Esophagus muscularis mucosa (tissue), 4 donors: ENCODE measurements at regions not wholly inside any gene's neighbourhood (a gene's known extent, or its start where the extent isn't known, plus 50 kb on each side); places are given as distances from the start of the nearest gene placed in this dataset.

Experiments used
- DNase-seq: peaks from one replicate; pipeline ENCODE4 v3.0.0-alpha.2; 2017; ENCODE audit errors: extremely low spot score
- H3K27ac ChIP-seq, 4 donors: fragments of 200-600 bp; sonication (generic); replicated peaks in 1 of 4; 1 replicate in 3 of 4; 2 replicates in 1 of 4; pipeline ENCODE4 v1.5.1; 2016 to 2019; ENCODE audit warnings: mild to moderate bottlenecking in 1 of 4
- H3K27me3 ChIP-seq, 4 donors: fragments of 200-600 bp; sonication (generic); one replicate each; pipeline versions ENCODE4 v1.5.1 to v1.6.0; 2016 to 2019
- H3K36me3 ChIP-seq, 4 donors: fragments of 200-600 bp; sonication (generic); one replicate each; pipeline ENCODE4 v1.5.1; 2016 to 2019
- H3K4me1 ChIP-seq, 4 donors: fragments of 200-600 bp; sonication (generic); one replicate each; pipeline ENCODE4 v1.5.1; 2016 to 2019
- H3K4me3 ChIP-seq, 4 donors: fragments of 200-600 bp; sonication (generic); 1 replicate in 2 of 4; 2 replicates in 2 of 4; pipeline ENCODE4 v1.5.1; 2016 to 2019; ENCODE audit warnings: mild to moderate bottlenecking in 4 of 4, moderate library complexity in 1 of 4
- H3K9me3 ChIP-seq, 4 donors: fragments of 200-600 bp; sonication (generic); 1 replicate in 3 of 4; 2 replicates in 1 of 4; pipeline ENCODE4 v1.5.1; 2016 to 2019
- CTCF ChIP-seq, 3 experiments: fragments of 200-600 bp in 2 of 3; fragments of 450-650 bp in 1 of 3; sonication (generic) in 2 of 3; IDR thresholded peaks; one replicate each; pipeline ENCODE4 v1.5.1; 2017 to 2019; ENCODE audit warnings: antibody characterized with exemption in 3 of 3, mild to moderate bottlenecking in 2 of 3, moderate library complexity in 1 of 3
- EP300 ChIP-seq: sonication (generic); formaldehyde crosslinking; IDR thresholded peaks from one replicate; pipeline ENCODE4 v1.6.1; 2017; ENCODE audit warnings: antibody characterized with exemption
- POLR2A ChIP-seq: fragments of 450-650 bp; IDR thresholded peaks from one replicate; pipeline ENCODE4 v1.6.1; 2017; ENCODE audit warnings: antibody characterized with exemption, moderate library complexity, mild to moderate bottlenecking, low read depth
- POLR2AphosphoS5 ChIP-seq, 2 donors: sonication (generic); formaldehyde crosslinking; IDR thresholded peaks; one replicate each; pipeline ENCODE4 v1.6.1; 2017; ENCODE audit warnings: antibody characterized with exemption in 2 of 2
- WGBS: methylation state at CpG from one replicate; pipeline ENCODE4 v1.1.5; 2018; 5-methylcytosine and 5-hydroxymethylcytosine counted together
- intact Hi-C: fragments of 100-400 bp; cut with DNase I; formaldehyde crosslinking; loops from one replicate; pipeline ENCODE4 v1.15.1; 2023

GRCh38 chr4:136186650-136187049 lies 1345.6 kb downstream of the PCDH18 start:
- no peaks in the 10 kb centered on the region for H3K27me3 ChIP-seq
- no peak for TF ChIP-seq CTCF (IDR thresholded peaks at IDR 0.05)
- no peak for TF ChIP-seq POLR2A
- no peak for TF ChIP-seq POLR2AphosphoS5 (IDR thresholded peaks at IDR 0.05)
- no peak for TF ChIP-seq EP300
- H3K9me3 ChIP-seq = no peaks in the 10 kb centered on the region
- H3K4me3 ChIP-seq = no peak overlapping the region
- WGBS = 83% methylated on average over 2 of the region's 2 CpGs
- no peak for DNase-seq
- no peak overlapping the region for H3K27ac ChIP-seq
- H3K36me3 ChIP-seq = no peaks in the 10 kb centered on the region
- H3K4me1 ChIP-seq = no peaks in the 10 kb centered on the region
- intact Hi-C loops = no loop called here

- no peak for TF ChIP-seq POLR2A
- no peak for TF ChIP-seq CTCF (IDR thresholded peaks at IDR 0.05)
- TF ChIP-seq EP300 = no peak
- TF ChIP-seq POLR2AphosphoS5 (IDR thresholded peaks at IDR 0.05) = no peak
- H3K9me3 ChIP-seq = no peaks in the 10 kb centered on the region
- WGBS = 94% methylated on average over 4 of the region's 4 CpGs
- no peak overlapping the region for H3K27ac ChIP-seq
- no peaks in the 10 kb centered on the region for H3K36me3 ChIP-seq
- H3K4me3 ChIP-seq = no peak overlapping the region
- no peaks in the 10 kb centered on the region for H3K27me3 ChIP-seq
- DNase-seq = no peak
- intact Hi-C loops = no loop called here
- no peaks in the 10 kb centered on the region for H3K4me1 ChIP-seq
Measured at GRCh38 chr4:136183513-136183912, 1348.8 kb downstream of the PCDH18 start.

GRCh38 chr4:136156947-136157346 lies 1375.3 kb downstream of the PCDH18 start:
- Histone ChIP-seq H3K9me3 (no peaks in the 10 kb centered on the region), H3K27ac (no peak overlapping the region), H3K4me1 (no peaks in the 10 kb centered on the region), H3K27me3 (no peaks in the 10 kb centered on the region), H3K36me3 (no peaks in the 10 kb centered on the region), H3K4me3 (no peak overlapping the region)
- 72% methylated on average over 1 of the region's 1 CpG for WGBS
- TF ChIP-seq POLR2A (no peak), EP300 (no peak), CTCF (IDR thresholded peaks at IDR 0.05) (no peak)
- DNase-seq = no peak
- intact Hi-C loops = no loop called here

- TF ChIP-seq EP300 (no peak), CTCF (IDR thresholded peaks at IDR 0.05) (no peak)
- WGBS = 93% methylated on average over 6 of the region's 6 CpGs
- Histone ChIP-seq H3K9me3 (no peaks in the 10 kb centered on the region), H3K4me1 (no peaks in the 10 kb centered on the region), H3K4me3 (no peak overlapping the region), H3K36me3 (no peaks in the 10 kb centered on the region), H3K27ac (no peak overlapping the region), H3K27me3 (no peaks in the 10 kb centered on the region)
- no peak for DNase-seq
- intact Hi-C loops = no loop called here
Measured at GRCh38 chr4:136150046-136150445, 1382.2 kb downstream of the PCDH18 start.

DNA sequence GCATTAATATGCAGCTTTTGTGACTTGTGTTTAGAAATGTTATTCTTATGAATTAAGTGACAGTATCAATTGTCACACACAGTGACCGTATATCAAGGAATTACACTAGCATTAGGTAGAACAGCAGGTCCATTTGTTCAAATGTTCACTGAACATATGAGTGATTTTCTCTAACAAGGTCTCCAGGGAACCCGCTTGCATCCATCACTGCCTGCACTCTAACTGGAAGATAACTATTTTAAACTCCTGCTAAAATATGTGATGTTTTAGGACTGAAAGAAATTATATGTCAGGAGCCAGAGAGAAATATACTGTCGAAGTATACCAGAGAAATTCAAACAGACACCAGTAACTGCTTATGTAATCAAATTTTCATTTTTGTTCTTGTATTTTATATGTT lies 1395.7 kb downstream of the PCDH18 start:
- no peaks in the 10 kb centered on the region for H3K36me3 ChIP-seq
- no peak overlapping the region for H3K4me3 ChIP-seq
- H3K4me1 ChIP-seq = no peaks in the 10 kb centered on the region
- H3K9me3 ChIP-seq = no peaks in the 10 kb centered on the region
- H3K27ac ChIP-seq = no peak overlapping the region
- TF ChIP-seq EP300 = no peak
- no peak for TF ChIP-seq POLR2AphosphoS5 (IDR thresholded peaks at IDR 0.05)
- no peak for TF ChIP-seq POLR2A
- TF ChIP-seq CTCF (IDR thresholded peaks at IDR 0.05) = no peak
- WGBS = 63% methylated on average over 3 of the region's 3 CpGs
- DNase-seq = no peak
- no peaks in the 10 kb centered on the region for H3K27me3 ChIP-seq
- intact Hi-C loops = no loop called here
